Erythroblast (primary cell): ENCODE measurements at regions not wholly inside any gene's neighbourhood (a gene's known extent, or its start where the extent isn't known, plus 50 kb on each side); places are given as distances from the start of the nearest gene placed in this dataset.

ENCODE experiments used
- GATA1 ChIP-seq: IDR thresholded peaks from 2 replicates; pipeline ENCODE4 v1.6.1; 2011; ENCODE audit warnings: low read depth, mild to moderate bottlenecking, control low read depth, low read length, moderate library complexity
- POLR2A ChIP-seq: IDR thresholded peaks from 2 replicates; pipeline ENCODE4 v1.6.1; 2011; ENCODE audit warnings: mild to moderate bottlenecking, low read length

GRCh38 chr5:101440173-101440572 lies 537.1 kb upstream of the ST8SIA4 start:
- TF ChIP-seq POLR2A (no peak), GATA1 (no peak)
